ENCODE measurements at regions not wholly inside any gene's neighbourhood (a gene's known extent, or its start where the extent isn't known, plus 50 kb on each side); places are given as distances from the start of the nearest gene placed in this dataset.

DNA sequence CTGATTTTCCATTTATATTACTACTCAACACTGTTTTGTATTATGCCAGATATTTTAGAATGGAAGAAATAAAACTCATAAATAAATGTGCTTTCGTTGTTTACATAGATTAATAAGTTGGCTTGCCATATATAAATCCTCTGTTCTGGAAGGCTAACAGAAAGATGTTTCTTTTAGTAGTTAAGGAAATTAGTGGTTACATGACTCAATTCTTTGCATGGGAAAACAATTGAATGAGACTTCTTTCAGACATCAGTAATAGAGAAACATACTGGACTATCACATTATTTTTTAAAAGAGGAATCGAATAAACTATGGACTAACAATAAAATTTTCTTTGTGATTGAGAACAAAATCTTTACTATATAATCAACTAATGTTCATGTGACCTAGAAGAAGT is 336.5 kb downstream of the KCNS3 start:
- TF ChIP-seq, protein P1, sequence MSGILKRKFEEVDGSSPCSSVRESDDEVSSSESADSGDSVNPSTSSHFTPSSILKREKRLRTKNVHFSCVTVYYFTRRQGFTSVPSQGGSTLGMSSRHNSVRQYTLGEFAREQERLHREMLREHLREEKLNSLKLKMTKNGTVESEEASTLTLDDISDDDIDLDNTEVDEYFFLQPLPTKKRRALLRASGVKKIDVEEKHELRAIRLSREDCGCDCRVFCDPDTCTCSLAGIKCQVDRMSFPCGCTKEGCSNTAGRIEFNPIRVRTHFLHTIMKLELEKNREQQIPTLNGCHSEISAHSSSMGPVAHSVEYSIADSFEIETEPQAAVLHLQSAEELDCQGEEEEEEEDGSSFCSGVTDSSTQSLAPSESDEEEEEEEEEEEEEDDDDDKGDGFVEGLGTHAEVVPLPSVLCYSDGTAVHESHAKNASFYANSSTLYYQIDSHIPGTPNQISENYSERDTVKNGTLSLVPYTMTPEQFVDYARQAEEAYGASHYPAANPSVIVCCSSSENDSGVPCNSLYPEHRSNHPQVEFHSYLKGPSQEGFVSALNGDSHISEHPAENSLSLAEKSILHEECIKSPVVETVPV (CRISPR knock-in tag; IDR thresholded peaks at IDR 0.05), result no peak
- TF ChIP-seq ISL1 (CRISPR knock-in tag; IDR thresholded peaks at IDR 0.05) (no peak), TOX (CRISPR knock-in tag; IDR thresholded peaks at IDR 0.05; ENCODE audit: borderline replicate concordance) (no peak), ARNTL (CRISPR knock-in tag; IDR thresholded peaks at IDR 0.05; ENCODE audit: borderline replicate concordance, low read depth) (no peak), ZFP3 (CRISPR knock-in tag; IDR thresholded peaks at IDR 0.05) (no peak)
- no peak for ATAC-seq

DNA sequence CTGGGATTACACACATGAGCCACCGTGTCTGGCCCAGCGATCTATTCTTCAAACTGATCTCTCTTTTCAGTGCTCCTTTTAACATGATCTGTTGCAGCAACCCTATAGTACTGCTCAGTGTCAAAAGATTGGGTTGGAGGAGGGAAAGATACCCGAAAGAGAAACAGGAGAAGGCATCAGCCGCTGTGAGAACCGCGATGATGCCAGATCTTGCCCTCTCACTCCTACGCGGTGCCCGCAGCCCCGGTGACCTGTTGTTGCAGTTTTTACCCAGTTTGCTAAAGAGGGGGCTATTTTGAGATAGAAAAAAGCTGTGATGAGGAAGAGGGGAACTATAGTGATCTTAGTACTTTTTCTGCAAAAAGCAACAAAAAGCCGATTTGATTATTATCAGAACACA is 335.5 kb downstream of the KCNS3 start:
- TF ChIP-seq, protein P2, sequence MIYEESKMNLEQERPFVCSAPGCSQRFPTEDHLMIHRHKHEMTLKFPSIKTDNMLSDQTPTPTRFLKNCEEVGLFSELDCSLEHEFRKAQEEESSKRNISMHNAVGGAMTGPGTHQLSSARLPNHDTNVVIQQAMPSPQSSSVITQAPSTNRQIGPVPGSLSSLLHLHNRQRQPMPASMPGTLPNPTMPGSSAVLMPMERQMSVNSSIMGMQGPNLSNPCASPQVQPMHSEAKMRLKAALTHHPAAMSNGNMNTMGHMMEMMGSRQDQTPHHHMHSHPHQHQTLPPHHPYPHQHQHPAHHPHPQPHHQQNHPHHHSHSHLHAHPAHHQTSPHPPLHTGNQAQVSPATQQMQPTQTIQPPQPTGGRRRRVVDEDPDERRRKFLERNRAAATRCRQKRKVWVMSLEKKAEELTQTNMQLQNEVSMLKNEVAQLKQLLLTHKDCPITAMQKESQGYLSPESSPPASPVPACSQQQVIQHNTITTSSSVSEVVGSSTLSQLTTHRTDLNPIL (CRISPR knock-in tag; IDR thresholded peaks at IDR 0.05; ENCODE audit: low read depth), result no peak
- TF ChIP-seq RARB (CRISPR knock-in tag; IDR thresholded peaks at IDR 0.05), result no peak
- ATAC-seq, result no peak

DNA sequence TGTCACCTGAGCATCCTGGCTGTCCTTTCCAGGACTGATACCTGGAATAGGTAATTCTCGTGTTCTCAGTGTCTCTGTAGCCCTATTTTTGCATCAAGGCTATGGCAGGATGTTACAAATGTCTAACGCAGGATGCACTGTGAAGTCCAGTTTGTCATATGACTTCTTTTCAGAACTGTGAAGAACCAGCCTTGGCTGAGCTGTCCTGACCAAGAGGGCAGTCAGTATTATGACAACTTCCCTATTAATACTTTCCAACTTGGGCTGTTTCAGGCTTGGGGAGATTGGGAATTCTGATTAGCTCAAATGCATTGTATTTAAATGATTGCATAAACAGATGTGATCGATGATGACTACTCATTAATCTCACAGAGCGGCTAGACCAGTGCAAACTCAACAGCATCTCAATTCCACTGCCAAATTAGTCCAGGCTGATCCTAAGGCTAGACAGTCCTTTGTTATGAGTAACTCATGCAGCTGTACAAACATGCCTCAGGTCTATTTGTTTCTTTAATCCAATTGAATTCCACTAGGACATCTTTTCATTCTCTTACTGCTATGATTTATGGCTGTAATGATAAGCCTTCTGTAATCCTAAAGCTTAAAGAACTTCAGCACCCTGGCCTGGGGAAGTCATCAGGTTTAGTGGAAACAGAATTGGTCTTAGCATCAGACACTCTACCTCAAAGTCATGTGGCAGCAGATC is 331.6 kb downstream of the KCNS3 start:
- ATAC-seq, result no peak
- TF ChIP-seq TCF4 (CRISPR knock-in tag; IDR thresholded peaks at IDR 0.05; ENCODE audit: borderline replicate concordance), result peak; percentile 37; the same call in 1 of the 2 replicates
- no peak for TF ChIP-seq SNAI2 (CRISPR knock-in tag; IDR thresholded peaks at IDR 0.05)
- TF ChIP-seq ISL1 (CRISPR knock-in tag; IDR thresholded peaks at IDR 0.05), result 0 out of 2 replicates have a peak, but pooled peaks have one; percentile 26

DNA sequence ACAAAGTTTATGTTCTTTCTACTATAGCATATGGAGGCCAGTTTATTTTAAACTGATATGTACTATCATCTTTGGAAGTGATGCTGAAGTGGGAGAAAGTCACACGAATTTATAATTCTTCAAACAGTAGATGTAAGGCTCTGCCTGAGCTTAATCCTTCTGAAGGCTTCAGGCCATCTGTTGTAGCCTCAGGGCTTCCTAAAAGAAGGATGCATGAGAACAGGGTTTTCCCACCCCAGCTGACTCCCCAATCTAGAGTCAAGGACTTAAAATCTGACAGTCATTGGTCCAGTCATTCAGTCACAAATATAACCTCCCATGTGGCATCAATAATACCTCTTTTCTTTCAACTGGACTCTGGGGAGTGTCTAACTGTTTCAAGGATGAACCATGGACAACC is 330.5 kb downstream of the KCNS3 start:
- no peak for ATAC-seq
- TF ChIP-seq ZFP30 (CRISPR knock-in tag; IDR thresholded peaks at IDR 0.05), result no peak
- no peak for TF ChIP-seq TCF4 (CRISPR knock-in tag; IDR thresholded peaks at IDR 0.05; ENCODE audit: borderline replicate concordance)
- TF ChIP-seq GLIS3 (CRISPR knock-in tag; IDR thresholded peaks at IDR 0.05), result no peak
- TF ChIP-seq, protein P2 (CRISPR knock-in tag; IDR thresholded peaks at IDR 0.05; ENCODE audit: low read depth), result no peak
- TF ChIP-seq OSR1 (CRISPR knock-in tag; IDR thresholded peaks at IDR 0.05), result no peak
- TF ChIP-seq, protein P3, sequence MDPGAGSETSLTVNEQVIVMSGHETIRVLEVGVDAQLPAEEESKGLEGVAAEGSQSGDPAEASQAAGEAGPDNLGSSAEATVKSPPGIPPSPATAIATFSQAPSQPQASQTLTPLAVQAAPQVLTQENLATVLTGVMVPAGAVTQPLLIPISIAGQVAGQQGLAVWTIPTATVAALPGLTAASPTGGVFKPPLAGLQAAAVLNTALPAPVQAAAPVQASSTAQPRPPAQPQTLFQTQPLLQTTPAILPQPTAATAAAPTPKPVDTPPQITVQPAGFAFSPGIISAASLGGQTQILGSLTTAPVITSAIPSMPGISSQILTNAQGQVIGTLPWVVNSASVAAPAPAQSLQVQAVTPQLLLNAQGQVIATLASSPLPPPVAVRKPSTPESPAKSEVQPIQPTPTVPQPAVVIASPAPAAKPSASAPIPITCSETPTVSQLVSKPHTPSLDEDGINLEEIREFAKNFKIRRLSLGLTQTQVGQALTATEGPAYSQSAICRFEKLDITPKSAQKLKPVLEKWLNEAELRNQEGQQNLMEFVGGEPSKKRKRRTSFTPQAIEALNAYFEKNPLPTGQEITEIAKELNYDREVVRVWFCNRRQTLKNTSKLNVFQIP (CRISPR knock-in tag; IDR thresholded peaks at IDR 0.05; ENCODE audit: borderline replicate concordance, low read depth), result no peak

DNA sequence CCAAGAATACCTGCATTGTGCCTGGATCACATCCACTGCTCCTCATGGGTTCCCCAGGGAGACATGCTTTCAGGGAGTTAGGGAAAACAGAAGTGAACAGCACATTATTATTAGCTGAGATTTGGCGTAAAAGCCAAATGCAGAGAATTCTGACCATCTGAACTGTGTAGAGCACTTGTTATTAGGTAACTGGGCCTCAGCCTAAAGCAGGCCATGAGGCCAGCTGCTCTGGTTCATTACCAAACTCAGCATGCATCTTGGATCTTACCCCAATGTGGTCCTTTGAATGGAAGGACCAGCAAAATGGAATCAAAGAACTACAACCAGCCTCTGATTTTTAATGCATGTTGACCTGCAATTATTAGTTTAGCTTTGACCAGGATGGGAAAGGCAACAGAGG is 322.3 kb downstream of the KCNS3 start:
- TF ChIP-seq, protein P4, sequence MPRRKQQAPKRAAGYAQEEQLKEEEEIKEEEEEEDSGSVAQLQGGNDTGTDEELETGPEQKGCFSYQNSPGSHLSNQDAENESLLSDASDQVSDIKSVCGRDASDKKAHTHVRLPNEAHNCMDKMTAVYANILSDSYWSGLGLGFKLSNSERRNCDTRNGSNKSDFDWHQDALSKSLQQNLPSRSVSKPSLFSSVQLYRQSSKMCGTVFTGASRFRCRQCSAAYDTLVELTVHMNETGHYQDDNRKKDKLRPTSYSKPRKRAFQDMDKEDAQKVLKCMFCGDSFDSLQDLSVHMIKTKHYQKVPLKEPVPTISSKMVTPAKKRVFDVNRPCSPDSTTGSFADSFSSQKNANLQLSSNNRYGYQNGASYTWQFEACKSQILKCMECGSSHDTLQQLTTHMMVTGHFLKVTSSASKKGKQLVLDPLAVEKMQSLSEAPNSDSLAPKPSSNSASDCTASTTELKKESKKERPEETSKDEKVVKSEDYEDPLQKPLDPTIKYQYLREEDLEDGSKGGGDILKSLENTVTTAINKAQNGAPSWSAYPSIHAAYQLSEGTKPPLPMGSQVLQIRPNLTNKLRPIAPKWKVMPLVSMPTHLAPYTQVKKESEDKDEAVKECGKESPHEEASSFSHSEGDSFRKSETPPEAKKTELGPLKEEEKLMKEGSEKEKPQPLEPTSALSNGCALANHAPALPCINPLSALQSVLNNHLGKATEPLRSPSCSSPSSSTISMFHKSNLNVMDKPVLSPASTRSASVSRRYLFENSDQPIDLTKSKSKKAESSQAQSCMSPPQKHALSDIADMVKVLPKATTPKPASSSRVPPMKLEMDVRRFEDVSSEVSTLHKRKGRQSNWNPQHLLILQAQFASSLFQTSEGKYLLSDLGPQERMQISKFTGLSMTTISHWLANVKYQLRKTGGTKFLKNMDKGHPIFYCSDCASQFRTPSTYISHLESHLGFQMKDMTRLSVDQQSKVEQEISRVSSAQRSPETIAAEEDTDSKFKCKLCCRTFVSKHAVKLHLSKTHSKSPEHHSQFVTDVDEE (CRISPR knock-in tag; IDR thresholded peaks at IDR 0.05), result no peak
- TF ChIP-seq, protein P3 (CRISPR knock-in tag; IDR thresholded peaks at IDR 0.05; ENCODE audit: borderline replicate concordance, low read depth), result no peak
- TF ChIP-seq PPARA (CRISPR knock-in tag; IDR thresholded peaks at IDR 0.05; ENCODE audit: borderline replicate concordance), result no peak
- TF ChIP-seq ZNF8 (CRISPR knock-in tag; IDR thresholded peaks at IDR 0.05), result no peak
- TF ChIP-seq CSDC2 (CRISPR knock-in tag; IDR thresholded peaks at IDR 0.05), result no peak
- TF ChIP-seq ZFP30 (CRISPR knock-in tag; IDR thresholded peaks at IDR 0.05), result no peak
- no peak for TF ChIP-seq ZNF565 (CRISPR knock-in tag; conservative IDR thresholded peaks at IDR 0.05; ENCODE audit: low read depth)
- TF ChIP-seq TCF4 (CRISPR knock-in tag; IDR thresholded peaks at IDR 0.05; ENCODE audit: borderline replicate concordance), result no peak
- TF ChIP-seq ZFP3 (CRISPR knock-in tag; IDR thresholded peaks at IDR 0.05), result no peak
- no peak for TF ChIP-seq ESRRG (CRISPR knock-in tag; IDR thresholded peaks at IDR 0.05)

More for the DNA sequence above, 322.3 kb downstream of the KCNS3 start:
- no peak for ATAC-seq
